Natural killer cell treated with Interleukin-12 subunit alpha and Interleukin-12 subunit beta and Interleukin-15 and Interleukin-18, amount 100 ng/mL, for 72 hours (primary cell): ENCODE measurements at regions not wholly inside any gene's neighbourhood (a gene's known extent, or its start where the extent isn't known, plus 50 kb on each side); places are given as distances from the start of the nearest gene placed in this dataset.

Experiments used
- ATAC-seq, 2 donors: fragments of 150-1000 bp; cut with Tn5 transposase in 1 of 2; sonication (Bioruptor Pico), chemical (Tn5 transposase) in 1 of 2; 2 replicates each; pipeline ENCODE4 v1.10.0; 2021
- DNase-seq: peaks from one replicate; pipeline ENCODE4 v3.0.0; 2022; ENCODE audit warnings: low spot score
- H3K27ac Mint-ChIP-seq, 2 donors: 1 replicate in 1 of 2; 2 replicates in 1 of 2; pipeline ENCODE4 v1.8.0; 2022; ENCODE audit warnings: mixed read lengths in 2 of 2, mild to moderate bottlenecking in 1 of 2, moderate library complexity in 1 of 2
- H3K27me3 Mint-ChIP-seq, 2 donors: 1 replicate in 1 of 2; 2 replicates in 1 of 2; pipeline ENCODE4 v1.8.0; 2022; ENCODE audit warnings: mixed read lengths in 2 of 2
- H3K36me3 Mint-ChIP-seq: one replicate; pipeline ENCODE4 v1.8.0; 2022; ENCODE audit warnings: mixed read lengths
- H3K4me1 Mint-ChIP-seq, 2 donors: 1 replicate in 1 of 2; 2 replicates in 1 of 2; pipeline ENCODE4 v1.8.0; 2022; ENCODE audit warnings: low read depth in 2 of 2, mixed read lengths in 2 of 2, mild to moderate bottlenecking in 1 of 2
- H3K4me3 Mint-ChIP-seq: one replicate; pipeline ENCODE4 v1.8.0; 2022; ENCODE audit warnings: mixed read lengths
- H3K9me3 Mint-ChIP-seq: 2 replicates; pipeline ENCODE4 v1.8.0; 2022; ENCODE audit warnings: mixed read lengths

DNA sequence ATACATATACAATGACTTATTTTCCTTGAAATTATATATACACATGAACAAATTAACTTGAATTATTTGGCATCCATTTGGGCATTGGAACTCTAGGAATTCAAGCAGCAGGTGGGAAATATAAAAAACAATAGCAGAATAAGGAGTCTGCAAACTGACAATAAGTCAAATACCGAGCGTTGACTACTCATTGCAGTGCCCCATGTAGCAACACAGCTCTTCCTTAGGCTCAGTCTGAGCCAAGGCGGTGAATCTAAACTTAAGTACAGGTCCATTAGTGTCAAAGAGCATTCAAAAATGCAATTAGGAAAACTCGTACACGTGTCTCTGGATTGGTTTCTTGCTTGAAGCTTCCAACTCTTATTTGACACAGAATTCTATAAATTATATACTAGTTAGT lies 462.5 kb upstream of the KLF12 start:
- no peak overlapping the region for H3K27ac Mint-ChIP-seq
- no peaks in the 10 kb centered on the region for H3K4me1 Mint-ChIP-seq
- peaks cover 6% of the 10 kb centered on the region for H3K9me3 Mint-ChIP-seq
- H3K4me3 Mint-ChIP-seq, result no peak overlapping the region
- DNase-seq (no peak), ATAC-seq (no peak)
- H3K36me3 Mint-ChIP-seq, result peaks cover 5% of the 10 kb centered on the region
- peaks cover 19 to 37% of the 10 kb centered on the region in 2 donors for H3K27me3 Mint-ChIP-seq

- Mint-ChIP-seq H3K4me3 (no peak overlapping the region), H3K4me1 (no peaks in the 10 kb centered on the region), H3K9me3 (peaks cover 6% of the 10 kb centered on the region), H3K27ac (no peak overlapping the region), H3K27me3 (peaks cover 26 to 42% of the 10 kb centered on the region in 2 donors), H3K36me3 (peaks cover 5% of the 10 kb centered on the region)
- ATAC-seq, result no peak
- DNase-seq, result no peak
Observed at GRCh38 chr13:74593688-74594087, 459.5 kb upstream of the KLF12 start.

DNA sequence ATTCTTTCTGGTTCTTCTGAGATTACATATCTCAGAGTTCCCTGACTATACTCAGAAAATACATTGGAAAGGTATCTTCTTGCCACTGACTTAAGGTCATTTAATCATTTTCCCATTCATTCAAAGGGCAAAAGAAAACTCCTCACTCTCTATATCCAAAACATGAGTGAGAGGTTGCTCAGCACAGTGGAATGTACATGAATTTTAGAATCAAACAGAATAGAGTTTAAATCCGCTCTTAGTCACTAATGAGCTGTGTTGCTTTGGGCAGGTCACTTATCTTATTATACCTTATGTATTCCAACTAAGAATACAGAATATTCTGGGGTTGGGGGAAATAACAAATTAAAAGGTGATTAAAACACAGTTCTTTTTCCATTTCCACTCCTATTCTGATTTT lies 452.6 kb upstream of the KLF12 start:
- H3K27ac Mint-ChIP-seq, result no peak overlapping the region
- no peaks in the 10 kb centered on the region for H3K36me3 Mint-ChIP-seq
- H3K9me3 Mint-ChIP-seq, result no peaks in the 10 kb centered on the region
- no peak for DNase-seq
- no peak for ATAC-seq
- H3K27me3 Mint-ChIP-seq, result peaks cover 20 to 41% of the 10 kb centered on the region in 2 donors
- H3K4me3 Mint-ChIP-seq, result no peak overlapping the region
- no peaks in the 10 kb centered on the region for H3K4me1 Mint-ChIP-seq

DNA sequence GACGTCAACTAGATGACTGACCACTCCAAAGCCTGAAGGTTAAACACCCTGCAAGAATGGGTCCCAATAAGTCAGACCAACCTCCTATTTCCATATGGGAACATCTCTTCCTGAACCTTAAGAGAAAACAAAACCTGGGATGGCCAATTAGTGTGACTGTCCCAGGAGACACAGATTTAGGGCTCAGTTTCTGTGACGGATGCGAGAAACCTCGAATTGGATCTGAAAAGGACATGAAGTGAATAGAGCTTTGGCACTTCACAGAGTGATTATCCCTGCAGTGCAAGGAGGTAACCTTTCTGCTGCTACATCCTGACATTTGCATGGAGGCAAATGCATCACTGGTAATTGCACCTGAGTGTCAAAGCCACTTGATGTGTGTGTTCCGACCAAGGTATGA lies 442.2 kb upstream of the KLF12 start:
- Mint-ChIP-seq H3K4me1 (peaks cover 9 to 10% of the 10 kb centered on the region in 2 donors), H3K4me3 (peak overlapping the region; percentile 43), H3K27me3 (peaks cover 44 to 71% of the 10 kb centered on the region in 2 donors), H3K27ac (no peak overlapping the region), H3K9me3 (no peaks in the 10 kb centered on the region), H3K36me3 (no peaks in the 10 kb centered on the region)
- ATAC-seq (no peak), DNase-seq (no peak)

GRCh38 chr13:74575729-74576125 lies 441.5 kb upstream of the KLF12 start:
- DNase-seq (peak; percentile 62), ATAC-seq (peak; percentile 84 to 86)
- peaks cover 9 to 10% of the 10 kb centered on the region in 2 donors for H3K4me1 Mint-ChIP-seq
- no peak overlapping the region for H3K27ac Mint-ChIP-seq
- H3K4me3 Mint-ChIP-seq, result peak overlapping the region; percentile 58
- no peaks in the 10 kb centered on the region for H3K9me3 Mint-ChIP-seq
- H3K27me3 Mint-ChIP-seq, result peaks cover 45 to 73% of the 10 kb centered on the region in 2 donors
- H3K36me3 Mint-ChIP-seq, result no peaks in the 10 kb centered on the region

DNA sequence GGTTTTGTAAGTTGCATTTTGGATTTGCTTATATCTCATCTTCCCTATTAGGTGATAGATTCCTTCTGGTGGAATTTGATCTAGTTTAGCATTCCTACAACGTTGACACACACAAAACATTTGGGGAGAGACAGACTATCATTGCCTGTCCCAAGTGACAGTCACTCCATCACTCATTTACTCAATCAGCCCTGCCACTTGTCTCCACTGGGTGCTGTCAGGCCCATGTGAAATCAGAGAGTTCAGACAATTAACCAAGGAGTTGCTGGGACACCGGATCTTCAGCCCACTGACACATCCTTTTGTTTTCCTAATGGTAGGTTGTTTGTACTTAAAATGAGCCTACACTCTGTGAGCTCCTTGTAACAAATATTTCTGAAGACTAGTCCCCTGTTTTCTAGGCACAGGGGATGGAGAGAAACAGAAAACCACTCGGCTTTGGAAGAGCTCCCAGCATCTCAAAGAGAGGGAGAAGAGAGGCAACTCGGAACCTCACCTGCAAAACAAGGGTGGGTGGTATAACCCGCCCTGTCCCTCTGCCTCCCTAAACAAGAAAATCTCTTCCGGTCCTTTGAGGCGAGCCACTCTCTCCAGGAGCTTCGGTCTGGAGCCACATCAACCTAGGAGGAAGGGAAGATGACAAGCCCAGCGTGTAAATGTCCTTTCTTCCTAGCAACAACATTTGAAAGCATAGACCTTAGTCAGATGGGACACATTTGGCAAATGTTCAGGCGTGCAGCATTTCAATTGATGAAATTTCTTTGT lies 440.9 kb upstream of the KLF12 start:
- H3K9me3 Mint-ChIP-seq, result no peaks in the 10 kb centered on the region
- peaks cover 47 to 79% of the 10 kb centered on the region in 2 donors for H3K27me3 Mint-ChIP-seq
- ATAC-seq (peak in 1 of 2 donors; percentile 40), DNase-seq (no peak)
- peaks cover 9 to 10% of the 10 kb centered on the region in 2 donors for H3K4me1 Mint-ChIP-seq
- no peak overlapping the region for H3K27ac Mint-ChIP-seq
- no peaks in the 10 kb centered on the region for H3K36me3 Mint-ChIP-seq
- peak overlapping the region; percentile 58 for H3K4me3 Mint-ChIP-seq

DNA sequence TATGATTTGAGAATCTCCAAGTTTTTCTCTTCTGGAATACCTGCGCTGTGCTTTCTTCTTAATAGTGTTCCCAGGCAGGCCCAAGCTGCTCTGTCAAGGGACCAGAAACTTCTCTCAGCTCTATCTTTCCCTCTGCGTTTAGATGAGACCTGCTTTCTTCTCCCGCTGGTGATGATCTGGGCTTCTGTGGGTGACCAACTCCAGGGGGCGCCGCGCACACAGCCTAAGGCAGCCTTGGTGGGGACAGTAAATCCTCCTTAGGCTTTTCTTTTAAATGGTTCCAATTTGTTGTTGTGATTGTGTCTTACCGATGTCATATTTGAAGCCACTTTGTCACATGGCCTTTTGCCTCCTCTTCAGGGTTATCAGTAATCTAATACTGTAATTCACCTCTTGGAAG lies 439.4 kb upstream of the KLF12 start:
- no peak for DNase-seq
- no peak for ATAC-seq
- Mint-ChIP-seq H3K27ac (no peak overlapping the region), H3K4me3 (no peak overlapping the region), H3K9me3 (no peaks in the 10 kb centered on the region), H3K4me1 (peaks cover 9 to 10% of the 10 kb centered on the region in 2 donors), H3K36me3 (no peaks in the 10 kb centered on the region), H3K27me3 (peaks cover 45 to 79% of the 10 kb centered on the region in 2 donors)

DNA sequence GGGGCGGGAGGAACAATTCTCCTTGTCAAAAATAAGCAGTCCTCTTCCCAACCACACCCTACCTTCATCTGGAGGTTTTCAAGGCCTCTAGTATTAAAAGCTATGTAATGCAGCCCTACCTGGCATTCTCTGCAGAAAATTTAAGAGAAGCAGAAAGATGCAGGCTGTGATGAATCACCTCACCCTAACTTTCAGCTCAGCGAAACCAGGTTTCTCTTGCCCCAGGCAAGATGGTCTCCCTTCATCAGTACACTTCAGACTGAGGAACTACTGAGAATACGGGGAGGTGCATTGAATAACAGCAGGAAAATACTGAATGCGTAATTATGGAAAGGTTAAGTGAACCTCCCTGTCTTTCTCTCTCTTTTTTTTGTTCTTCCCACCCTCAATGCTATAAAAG lies 437.6 kb upstream of the KLF12 start:
- H3K36me3 Mint-ChIP-seq, result no peaks in the 10 kb centered on the region
- H3K4me3 Mint-ChIP-seq, result no peak overlapping the region
- peaks cover 9 to 10% of the 10 kb centered on the region in 2 donors for H3K4me1 Mint-ChIP-seq
- DNase-seq (no peak), ATAC-seq (no peak)
- no peak overlapping the region for H3K27ac Mint-ChIP-seq
- no peaks in the 10 kb centered on the region for H3K9me3 Mint-ChIP-seq
- peaks cover 47 to 84% of the 10 kb centered on the region in 2 donors for H3K27me3 Mint-ChIP-seq

GRCh38 chr13:74570834-74571233 lies 436.6 kb upstream of the KLF12 start:
- H3K9me3 Mint-ChIP-seq, result no peaks in the 10 kb centered on the region
- H3K27me3 Mint-ChIP-seq, result peaks cover 41 to 84% of the 10 kb centered on the region in 2 donors
- H3K27ac Mint-ChIP-seq, result no peak overlapping the region
- peaks cover 6 to 9% of the 10 kb centered on the region in 2 donors for H3K4me1 Mint-ChIP-seq
- DNase-seq (no peak), ATAC-seq (no peak)
- H3K36me3 Mint-ChIP-seq, result no peaks in the 10 kb centered on the region
- H3K4me3 Mint-ChIP-seq, result no peak overlapping the region

- H3K4me3 Mint-ChIP-seq, result no peak overlapping the region
- no peaks in the 10 kb centered on the region for H3K9me3 Mint-ChIP-seq
- no peaks in the 10 kb centered on the region for H3K36me3 Mint-ChIP-seq
- ATAC-seq, result no peak
- peaks cover 3% of the 10 kb centered on the region in 2 donors for H3K4me1 Mint-ChIP-seq
- H3K27ac Mint-ChIP-seq, result no peak overlapping the region
- no peak for DNase-seq
- H3K27me3 Mint-ChIP-seq, result peaks cover 39 to 83% of the 10 kb centered on the region in 2 donors
Observed at GRCh38 chr13:74570046-74570445, 435.8 kb upstream of the KLF12 start.

DNA sequence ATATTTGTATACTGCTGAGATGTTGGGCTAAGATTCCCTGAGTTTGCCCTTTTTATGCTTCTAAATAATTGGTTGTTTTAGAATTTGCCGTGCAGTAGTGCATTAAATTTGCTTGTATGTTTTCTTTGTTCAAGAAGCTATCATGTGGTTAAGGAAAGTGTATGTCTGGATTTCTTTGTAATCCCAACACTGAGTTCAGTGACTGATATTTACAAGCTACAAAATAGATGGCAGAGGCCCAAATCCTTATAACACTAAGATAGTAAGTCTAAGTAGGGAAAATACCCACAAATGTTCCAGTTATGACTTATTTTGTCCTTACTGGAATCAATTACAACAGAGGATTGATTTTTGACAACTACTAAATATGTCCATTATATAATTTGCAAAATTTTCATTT lies 435.0 kb upstream of the KLF12 start:
- Mint-ChIP-seq H3K36me3 (no peaks in the 10 kb centered on the region), H3K27me3 (peaks cover 35 to 83% of the 10 kb centered on the region in 2 donors), H3K9me3 (no peaks in the 10 kb centered on the region), H3K4me1 (no peaks in the 10 kb centered on the region), H3K4me3 (no peak overlapping the region), H3K27ac (no peak overlapping the region)
- ATAC-seq (no peak), DNase-seq (no peak)

DNA sequence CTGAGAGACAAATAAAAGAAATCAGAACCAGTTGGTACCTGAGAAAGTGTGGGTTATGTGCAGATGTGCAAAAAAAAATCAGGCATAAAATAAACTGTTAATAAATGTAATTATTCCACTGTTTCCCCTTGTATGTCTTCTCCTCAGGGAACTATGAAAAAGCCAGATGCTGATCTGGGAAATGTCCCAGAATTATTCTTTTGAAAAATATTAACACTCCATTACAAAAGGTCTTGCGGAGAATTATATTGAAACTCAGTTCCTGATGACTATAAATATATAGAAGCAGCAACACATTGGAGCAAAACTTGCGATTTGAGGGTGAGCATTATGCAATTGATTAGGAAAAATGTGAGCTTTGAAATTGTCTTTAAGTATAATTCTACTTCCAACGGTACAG lies 433.3 kb upstream of the KLF12 start:
- no peak overlapping the region for H3K27ac Mint-ChIP-seq
- DNase-seq (no peak), ATAC-seq (no peak)
- H3K4me3 Mint-ChIP-seq, result no peak overlapping the region
- H3K9me3 Mint-ChIP-seq, result no peaks in the 10 kb centered on the region
- H3K27me3 Mint-ChIP-seq, result peaks cover 28 to 69% of the 10 kb centered on the region in 2 donors
- H3K36me3 Mint-ChIP-seq, result no peaks in the 10 kb centered on the region
- H3K4me1 Mint-ChIP-seq, result no peaks in the 10 kb centered on the region

DNA sequence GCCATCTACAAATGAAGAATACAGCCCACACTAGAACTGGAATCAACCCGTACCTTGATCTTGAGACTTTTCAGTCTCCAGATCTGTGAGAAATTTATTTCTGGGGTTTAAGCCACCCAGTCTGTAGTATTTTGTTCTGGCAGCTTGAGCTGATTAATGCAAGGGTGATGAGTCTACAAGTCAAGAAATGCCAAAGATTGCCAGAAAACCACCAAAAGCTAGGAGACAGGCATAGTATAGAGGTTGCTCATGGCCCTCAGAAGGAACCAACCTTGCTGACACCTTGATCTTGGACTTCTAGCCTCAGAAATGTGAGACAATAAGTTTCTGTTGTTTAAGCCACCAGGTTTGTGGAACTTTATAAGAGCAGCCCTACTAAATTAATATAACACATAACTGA lies 428.2 kb upstream of the KLF12 start:
- Mint-ChIP-seq H3K36me3 (no peaks in the 10 kb centered on the region), H3K4me1 (no peaks in the 10 kb centered on the region), H3K4me3 (no peak overlapping the region), H3K9me3 (no peaks in the 10 kb centered on the region), H3K27me3 (peaks cover 31 to 44% of the 10 kb centered on the region in 2 donors), H3K27ac (no peak overlapping the region)
- DNase-seq (no peak), ATAC-seq (no peak)

DNA sequence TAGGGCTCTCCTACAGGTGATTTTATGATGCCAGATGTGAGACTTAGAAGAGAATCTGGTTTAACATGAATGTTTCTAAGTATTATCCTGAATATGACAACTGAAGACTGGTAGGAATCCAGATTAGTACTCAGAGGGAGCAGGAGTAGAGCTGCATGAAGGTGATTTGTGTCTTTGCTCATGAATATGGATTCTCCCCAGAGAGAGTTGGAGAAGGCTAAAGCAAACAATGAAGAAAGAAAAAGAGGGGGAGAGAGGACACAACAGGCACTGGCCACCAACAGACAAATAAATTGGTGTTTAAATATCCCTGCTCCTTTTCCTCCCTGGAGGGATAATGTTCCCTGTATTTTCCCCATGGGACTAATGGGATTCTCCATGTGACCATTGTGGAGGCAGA lies 427.0 kb upstream of the KLF12 start:
- Mint-ChIP-seq H3K4me3 (no peak overlapping the region), H3K9me3 (no peaks in the 10 kb centered on the region), H3K4me1 (no peaks in the 10 kb centered on the region), H3K27ac (no peak overlapping the region), H3K27me3 (peaks cover 25 to 32% of the 10 kb centered on the region in 2 donors), H3K36me3 (no peaks in the 10 kb centered on the region)
- DNase-seq, result no peak
- ATAC-seq, result no peak

DNA sequence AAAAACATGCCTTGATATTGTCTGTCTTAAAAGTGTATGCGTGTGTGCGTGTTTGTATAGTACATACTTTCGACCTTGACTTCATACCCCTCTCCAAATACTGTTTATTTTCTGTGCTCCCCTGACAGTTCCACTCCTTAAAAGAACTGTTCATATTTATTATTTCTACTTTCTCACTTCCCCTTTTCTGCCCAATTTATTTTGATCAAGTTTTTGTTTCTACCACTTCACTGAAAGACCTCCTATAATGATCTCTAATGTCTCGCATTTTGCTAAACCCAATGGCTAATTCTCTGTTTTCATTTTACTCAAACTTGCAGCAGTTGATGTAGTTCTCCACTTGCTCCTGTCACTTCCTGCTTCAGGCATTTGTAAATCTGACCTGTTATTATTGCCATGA lies 426.1 kb upstream of the KLF12 start:
- H3K36me3 Mint-ChIP-seq, result no peaks in the 10 kb centered on the region
- ATAC-seq (no peak), DNase-seq (no peak)
- no peak overlapping the region for H3K27ac Mint-ChIP-seq
- no peaks in the 10 kb centered on the region for H3K9me3 Mint-ChIP-seq
- H3K4me1 Mint-ChIP-seq, result peaks cover 0 to 4% of the 10 kb centered on the region in 2 donors
- no peak overlapping the region for H3K4me3 Mint-ChIP-seq
- H3K27me3 Mint-ChIP-seq, result peaks cover 22 to 25% of the 10 kb centered on the region in 2 donors
